HT1080 (cell line): ENCODE measurements at regions not wholly inside any gene's neighbourhood (a gene's known extent, or its start where the extent isn't known, plus 50 kb on each side); places are given as distances from the start of the nearest gene placed in this dataset.
"Not testable (repeated sequence)": the region's sequence is repeated elsewhere in the genome, so short reads cannot be mapped to it uniquely, and the experiment has no call there.

ENCODE experiments used
- DNase-seq: peaks from one replicate; pipeline ENCODE4 v3.0.0-alpha.2; 2015; ENCODE audit warnings: low read depth

DNA sequence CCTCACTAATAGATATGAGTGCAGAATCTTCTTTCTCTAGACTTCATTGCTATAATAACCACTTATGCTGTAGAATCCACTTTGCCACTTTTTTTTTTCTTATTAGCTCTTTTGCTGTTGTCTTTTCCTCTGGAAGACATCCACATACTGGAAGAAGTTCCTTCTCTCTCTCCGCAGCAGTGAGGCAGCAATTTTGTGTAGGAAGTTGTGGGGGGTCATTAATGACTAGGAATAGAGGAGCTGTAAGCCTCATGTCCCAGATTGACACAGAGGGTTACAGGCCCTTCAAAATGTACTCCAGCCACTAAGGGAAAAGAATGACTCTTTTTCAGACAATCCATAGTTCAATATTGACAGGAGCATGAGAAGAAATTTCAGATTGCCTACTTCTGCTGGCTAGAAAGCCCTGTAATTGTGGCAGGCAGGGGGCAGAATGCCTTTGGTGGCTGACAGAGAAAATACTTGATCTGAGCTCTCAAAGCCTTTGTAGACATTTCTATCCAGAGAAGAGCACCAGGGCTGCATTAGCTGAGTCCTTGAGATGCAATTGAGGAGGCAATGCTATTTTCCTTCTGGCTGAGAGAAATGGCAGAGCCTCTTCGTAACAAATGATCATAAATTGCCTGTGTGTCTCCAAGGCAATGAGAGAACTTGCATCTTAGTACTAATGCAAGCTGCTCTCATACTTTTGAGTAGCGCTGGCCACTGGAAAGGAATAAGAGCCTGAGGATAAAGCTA lies 856.2 kb downstream of the STIM2 start:
- DNase-seq: no peak

DNA sequence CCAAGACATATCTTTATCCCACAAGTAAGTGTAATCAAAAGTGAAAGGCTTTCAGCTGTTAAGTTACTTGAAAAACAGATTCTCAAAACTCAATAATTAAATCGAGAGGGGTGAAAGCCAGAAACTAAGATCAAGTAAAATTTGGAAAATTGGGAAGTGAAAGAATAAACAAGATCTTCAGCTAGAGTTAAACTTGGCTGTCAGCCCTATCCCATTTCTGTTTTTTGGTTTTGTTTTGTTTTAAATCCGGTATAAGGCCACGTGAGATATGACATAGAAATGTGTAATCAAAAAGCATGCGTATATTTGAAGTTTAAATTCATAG lies 856.8 kb downstream of the STIM2 start:
- no peak for DNase-seq

DNA sequence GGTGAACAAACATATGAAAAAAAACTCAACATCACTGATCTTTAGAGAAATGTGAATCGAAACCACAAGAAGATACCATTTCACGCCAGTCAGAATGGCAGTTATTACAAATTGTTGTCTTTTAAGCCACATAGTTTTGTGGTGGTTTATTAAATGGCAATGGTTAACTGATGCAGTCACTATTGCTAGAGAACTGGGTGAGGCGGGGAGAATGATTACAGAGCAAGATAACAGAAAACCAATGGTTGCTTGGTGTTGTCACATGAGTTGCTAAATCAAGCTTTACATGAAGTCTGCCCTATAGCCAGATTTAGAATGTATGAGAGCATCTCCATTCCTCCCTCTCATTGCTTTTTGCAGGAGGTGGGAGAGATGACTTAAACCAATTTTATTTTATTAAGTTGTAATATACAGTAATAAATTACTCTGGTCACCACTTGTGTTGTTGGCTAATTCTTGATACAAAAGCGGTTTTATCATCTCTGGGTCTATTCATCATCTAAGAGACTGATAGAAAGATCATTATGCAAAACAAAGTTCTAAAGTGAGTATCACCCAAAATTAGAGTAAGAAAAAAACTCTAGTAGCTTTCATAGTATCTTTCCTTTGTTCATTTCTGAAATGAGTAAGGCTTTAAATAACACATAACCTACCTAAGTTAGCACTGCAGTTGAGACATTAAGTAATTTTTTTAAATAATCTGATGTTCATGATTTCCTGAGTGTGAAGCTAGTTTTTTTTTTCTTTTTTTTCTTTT lies 859.5 kb downstream of the STIM2 start:
- DNase-seq: no peak

DNA sequence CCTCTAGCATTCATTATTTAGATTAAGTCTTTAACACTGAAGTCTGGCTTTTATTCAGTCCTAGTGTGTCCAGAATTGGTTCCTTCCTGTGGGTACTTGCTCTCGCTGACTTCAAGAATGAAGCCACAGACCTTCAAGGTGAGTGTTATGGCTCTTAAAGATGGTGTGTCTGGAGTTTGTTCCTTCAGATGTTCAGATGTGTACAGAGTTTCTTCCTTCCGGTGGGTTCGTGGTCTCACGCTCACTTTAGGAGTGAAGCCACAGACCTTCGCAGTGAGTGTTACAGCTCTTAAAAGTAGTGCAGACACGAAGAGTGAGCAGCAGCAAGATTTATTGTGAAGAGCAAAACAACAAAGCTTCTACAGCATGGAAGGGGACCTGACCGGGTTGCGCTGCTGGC lies 860.6 kb downstream of the STIM2 start:
- no peak for DNase-seq

DNA sequence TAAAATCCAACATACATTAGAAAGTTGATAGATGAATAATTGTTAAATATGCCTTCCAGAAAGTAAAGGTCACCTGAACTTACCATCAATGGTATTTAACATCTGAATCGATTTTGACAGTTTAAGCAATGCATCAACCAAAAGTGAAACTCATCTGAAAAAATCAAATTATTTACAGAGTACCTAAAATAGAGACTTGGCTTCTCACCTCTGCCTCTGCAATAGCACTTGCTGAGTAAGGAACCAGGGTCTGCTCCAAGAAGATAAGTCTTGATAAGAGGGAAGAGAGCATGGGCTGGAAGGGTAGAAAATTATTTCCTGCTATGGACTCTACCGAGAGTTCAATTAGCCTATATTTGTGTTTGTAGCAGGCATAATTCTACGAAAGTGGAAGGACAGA lies 868.3 kb downstream of the STIM2 start:
- DNase-seq: no peak

DNA sequence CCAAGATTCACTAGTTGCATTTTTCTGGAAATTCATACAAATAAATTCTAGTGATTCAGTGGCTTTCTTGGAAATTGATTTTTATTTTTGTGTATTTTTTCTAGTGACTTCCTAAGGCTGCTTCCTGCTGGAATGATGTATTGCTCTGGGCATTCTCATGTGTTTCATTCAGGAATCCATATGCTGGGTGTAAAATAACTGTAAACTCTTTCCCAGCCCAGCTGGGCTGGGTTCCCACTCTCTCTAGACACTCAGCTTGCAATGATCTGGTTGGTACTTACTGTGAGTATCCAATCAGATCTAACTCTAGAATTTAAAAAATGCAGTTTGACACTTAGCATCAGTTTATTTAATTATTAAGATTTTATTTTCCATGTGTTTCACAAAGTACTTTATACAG lies 882.2 kb downstream of the STIM2 start:
- DNase-seq: no peak

DNA sequence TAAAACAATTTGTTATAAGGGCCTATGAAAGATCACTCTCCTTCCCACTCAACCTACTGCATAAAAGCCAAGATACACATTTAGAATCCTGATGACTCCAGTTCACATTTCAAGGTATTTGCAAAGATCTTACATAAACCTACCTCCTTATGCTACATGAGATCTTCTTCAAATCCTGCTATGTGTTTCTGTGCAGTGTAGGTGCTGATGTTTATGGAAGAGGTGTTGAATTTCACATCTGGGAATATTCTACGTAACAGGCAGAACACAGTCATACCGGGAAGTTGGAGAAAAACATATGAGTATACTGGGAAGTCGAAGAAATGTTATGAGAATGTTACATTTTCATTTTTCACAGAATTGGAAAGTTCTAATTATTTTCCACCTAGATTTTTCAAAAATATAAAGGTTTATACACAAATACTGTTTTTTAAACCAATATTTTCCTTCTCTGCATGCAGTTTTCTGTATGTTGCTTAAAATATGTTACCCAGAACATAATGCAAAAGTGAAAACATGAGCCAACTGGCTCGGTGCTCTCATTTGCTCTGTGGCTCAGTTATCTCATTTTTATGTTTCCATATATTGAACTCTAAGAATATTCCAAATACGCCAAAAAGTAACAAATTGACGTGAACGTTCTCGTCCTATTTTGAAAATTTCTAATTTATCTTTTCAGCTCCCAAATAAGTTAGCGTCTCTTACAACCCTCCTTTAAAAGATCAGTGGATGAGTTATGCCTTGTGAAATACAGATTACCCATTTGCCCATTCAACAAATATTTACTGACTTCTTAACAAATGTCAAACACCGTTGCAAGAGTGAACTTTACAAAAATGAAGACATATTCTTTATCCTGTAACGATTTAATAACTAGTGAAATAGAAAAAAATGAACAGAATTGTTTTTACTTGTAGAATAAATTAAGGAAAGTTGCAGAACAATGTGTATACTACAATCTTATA lies 899.3 kb downstream of the STIM2 start:
- no peak for DNase-seq

DNA sequence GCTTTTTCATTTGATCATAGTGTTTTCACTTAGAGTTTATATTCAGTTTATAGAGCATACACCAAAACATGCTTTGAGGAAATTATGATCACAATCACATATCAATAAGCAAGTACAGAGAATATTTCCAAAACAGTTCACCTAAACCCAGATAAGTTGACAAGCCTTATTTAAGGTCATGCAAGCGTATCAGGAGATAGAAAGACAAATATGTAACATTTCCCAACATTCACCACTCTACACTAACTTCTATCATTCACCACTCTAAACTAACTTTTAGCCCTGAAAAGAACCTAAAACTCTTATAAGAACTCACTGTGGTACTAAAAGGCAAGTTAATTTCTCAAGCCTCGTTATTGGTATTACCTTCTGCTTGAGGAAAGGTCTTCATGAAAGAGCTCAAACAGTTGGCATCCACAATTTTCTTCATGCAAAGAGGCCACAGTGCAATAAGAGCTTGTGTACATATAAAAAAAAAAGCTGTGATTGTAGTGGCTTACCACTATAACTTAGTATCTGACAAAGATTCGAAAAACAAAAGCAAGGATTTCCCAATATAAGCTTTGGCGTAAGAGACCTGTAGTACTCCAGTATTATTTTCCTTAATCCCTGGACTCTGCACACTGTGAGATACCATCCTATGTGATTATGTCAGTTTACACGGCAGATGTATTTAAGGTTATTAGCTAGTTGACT lies 903.3 kb downstream of the STIM2 start:
- no peak for DNase-seq

DNA sequence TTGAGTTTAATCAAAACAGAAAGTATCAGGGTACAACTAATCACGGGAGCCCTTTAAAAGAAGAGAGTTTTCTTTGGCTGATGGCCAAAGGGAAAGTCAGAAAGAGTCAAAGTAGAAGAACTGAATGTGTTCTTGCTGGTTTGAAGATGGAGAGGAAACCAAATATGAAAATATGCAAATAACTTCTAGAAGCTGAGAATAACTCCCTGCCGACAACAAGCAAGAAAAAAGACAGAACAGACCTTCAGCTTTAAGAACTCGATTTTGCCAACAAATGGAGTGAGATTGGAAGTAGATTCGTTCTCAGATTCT lies 903.8 kb downstream of the STIM2 start:
- DNase-seq: no peak

DNA sequence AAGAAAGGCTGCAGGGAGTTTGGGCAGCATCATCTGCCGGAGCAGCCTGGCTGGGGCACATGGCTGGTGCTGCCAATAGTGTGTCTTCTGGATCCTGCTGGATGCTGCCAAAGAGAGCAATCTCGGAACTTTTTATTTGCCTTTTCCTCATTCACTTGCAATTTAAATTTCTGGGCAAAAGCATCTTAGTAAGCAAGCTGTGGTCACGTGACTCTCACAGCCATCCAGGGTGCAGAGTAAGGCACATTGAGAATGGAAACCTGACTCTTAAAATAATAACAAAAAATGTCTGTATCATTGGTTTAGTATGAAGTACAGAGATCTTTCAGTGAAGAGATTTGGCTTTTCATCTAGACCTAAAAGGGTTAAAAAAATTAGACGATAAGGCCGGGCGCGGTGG lies 910.3 kb downstream of the STIM2 start:
- no peak for DNase-seq

DNA sequence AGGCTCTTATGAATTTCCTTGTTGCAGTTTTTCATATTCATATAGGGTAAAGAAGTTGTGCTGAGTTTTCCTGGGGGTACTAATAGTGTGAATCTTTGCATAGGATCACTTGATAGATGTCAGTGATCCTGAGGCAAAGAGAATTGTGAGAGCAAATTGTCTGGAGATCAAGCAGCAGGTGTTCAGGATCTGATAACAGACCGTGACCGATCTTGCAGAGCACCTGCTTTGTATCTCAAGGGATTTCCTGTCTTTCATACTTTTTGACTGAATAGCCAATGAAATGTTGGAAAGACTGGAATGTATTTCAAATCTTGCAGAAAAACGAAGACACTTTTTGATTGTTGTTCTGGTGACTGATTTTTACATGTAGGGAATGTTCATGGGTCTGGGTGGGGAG lies 914.5 kb downstream of the STIM2 start:
- DNase-seq: no peak

DNA sequence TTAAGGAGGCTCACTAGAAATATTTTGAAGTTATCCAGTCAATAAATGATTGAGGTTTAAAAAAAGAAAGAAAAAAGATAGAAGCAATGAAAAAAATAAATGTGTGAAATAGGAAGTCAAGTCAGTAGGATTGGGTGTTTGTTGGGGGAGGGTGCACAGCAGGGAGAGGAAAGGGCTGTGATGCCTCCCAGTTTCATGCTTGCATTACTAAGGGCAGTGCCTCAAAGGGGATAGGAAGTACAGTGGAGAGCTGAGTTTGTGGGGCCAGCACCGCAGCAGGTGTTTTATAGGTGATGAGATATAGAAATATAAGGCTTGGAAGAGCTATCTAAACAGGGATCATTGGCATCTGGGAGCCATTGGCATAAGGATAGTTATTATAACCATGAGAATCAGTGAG lies 919.2 kb downstream of the STIM2 start:
- DNase-seq: no peak

DNA sequence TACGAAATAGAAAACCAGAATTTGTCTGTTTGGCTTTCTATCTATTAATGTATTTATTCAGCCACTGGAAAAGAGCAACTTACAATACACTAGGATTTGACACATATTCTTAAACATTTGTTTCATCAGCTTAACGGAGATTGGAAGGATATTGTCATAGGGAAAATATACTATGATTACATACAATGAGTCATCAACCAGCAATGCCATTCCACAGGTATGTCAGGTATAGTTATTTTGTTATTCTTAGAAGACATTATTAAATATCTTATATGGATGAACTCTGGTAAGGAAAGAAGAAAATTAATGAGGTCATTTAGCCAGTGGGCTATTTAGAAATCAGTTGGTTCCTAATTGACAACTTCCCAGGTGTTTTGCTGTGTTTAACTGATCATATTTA lies 926.6 kb downstream of the STIM2 start:
- DNase-seq: no peak

DNA sequence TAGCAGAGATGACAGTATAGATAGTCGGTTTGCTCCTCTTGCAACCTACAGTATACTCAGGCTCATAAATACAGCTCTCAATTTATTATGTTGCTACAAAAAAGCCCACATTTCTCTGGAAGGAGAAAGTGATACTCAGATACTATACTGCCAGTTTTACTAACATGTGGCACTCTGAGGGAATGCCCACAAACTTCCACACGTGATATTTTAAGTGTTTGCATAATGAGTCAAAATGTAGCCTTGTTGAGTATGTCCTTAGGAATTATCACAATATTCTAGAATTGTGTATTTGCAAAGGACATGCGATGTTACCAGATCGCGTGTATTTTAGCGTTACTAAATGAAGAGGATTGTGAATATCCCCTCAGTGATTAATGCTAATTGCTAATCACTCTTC lies 929.1 kb downstream of the STIM2 start:
- peak; percentile 26 for DNase-seq

DNA sequence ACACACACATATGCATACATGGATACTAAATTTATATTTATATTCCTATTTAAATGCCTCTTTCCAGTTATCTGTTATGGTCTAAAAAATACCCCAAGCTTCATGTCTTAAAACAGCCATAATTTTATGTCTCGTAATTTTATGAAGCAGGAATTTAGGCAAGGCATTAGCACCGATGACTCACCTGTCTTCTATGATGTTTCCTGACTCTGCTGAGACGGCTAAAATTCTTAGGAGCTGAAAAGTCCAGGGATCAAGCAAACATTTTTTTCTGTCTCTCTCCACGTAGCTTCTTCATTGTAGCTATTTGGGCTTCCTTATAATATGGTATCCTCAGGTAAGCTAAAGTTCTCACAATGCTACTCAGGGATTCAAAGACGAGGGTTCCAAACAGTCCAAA lies 930.3 kb downstream of the STIM2 start:
- DNase-seq: peak; percentile 42

DNA sequence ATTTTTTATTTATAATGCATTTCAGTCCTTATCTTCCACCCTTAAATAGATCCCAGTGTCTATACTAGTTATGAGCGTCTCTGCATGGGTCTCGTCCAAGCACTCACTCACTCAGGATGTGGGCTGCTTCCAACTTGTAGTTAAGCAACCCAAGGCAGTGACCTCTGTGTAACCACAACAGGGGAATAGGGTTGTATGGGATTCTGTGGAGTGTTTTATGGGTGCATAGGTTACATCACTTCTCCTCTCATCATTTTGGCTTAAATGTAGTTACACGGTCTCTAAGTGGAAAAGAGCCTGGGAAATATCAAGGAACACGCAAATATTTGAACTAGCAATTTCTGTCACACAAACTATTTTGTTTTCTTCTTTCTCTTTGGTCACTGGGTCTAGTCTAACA lies 931.0 kb downstream of the STIM2 start:
- peak; percentile 80 for DNase-seq

DNA sequence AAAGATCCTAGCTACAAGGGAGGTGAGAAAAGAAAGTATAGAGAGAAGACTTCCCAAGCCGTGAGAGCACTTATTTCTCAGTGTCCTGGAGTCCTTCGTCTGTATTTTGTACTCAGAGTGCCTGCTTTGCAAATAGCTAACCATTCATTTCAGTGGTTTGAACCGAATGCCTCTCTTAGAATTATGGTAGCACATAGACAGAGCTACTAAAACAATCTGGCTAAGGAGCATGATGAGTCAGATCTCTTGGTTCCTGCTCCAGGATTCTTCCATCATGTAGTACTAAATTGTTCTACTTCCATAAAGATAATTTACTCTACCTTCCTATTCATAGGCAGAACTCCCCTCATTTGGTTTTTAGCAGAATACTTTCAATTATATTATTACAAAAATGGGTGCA lies 946.6 kb downstream of the STIM2 start:
- peak; percentile 15 for DNase-seq

DNA sequence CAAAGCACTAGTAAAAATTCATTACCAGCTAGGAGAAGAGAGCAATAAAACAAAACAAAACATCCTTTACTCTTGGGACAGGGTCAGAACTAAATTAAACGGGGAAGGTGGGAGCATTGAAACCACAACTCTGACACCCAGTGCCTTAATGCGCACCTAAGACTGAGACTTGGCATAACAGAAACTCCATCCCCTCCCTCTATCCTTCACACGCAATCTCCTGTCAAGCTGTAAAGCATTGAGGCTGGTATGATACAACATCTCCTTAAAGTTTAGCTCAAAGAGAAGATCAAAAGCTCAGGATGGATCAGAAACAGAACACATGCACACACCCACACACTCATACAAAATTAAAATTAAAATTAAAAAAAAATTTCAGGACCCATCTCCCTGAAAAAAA lies 951.3 kb downstream of the STIM2 start:
- DNase-seq: no peak

DNA sequence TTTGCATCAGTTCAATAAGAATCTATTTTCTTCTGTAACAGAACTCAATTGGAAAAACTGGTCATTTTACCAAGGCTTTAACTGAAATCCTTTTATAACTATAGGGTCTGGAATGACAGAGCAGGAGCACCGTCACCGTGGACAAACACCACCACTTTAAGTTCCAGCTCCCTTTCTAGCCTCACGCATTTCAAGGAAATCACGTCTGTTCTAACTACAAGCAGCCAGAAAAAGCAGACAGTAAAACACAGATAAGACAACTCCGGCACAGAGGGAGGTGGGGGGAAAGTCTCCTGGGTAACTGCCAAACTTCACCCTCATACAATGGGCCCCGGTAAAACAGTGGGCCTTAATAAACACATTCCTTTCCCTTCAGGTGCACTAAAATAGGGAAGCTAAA lies 952.6 kb downstream of the STIM2 start:
- not testable (repeated sequence) for DNase-seq

DNA sequence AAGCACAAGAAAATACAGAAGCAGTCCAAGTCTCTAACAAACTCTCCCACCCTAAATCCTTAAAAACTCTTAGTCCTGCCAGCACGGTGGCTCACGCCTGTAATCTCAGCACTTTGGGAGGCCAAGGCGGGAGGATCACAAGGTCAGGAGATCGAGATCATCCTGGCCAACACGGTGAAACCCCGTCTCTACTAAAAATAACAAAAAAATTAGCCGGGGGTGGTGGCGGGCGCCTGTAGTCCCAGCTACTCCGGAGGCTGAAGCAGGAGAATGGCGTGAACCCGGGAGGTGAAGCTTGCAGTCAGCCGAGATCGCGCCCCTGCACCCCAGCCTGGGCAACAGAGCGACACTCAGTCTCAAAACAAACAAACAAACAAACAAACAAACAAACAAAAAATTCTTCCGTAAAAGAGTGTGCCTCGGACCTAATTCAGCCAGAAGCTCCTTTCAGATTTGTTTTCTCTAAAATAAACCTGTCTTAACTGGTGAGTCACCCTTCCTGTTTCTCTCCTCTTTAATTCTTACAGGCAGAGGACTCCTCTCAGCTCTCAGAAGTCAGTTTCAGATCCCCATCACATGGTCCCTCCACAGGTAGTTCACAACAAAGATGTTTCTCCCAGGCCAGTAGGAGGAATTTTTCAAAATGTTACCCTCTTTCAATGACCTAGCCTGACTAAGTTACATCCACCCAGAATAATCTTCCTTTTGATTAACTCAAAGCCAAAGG lies 953.2 kb downstream of the STIM2 start:
- peak; percentile 4 for DNase-seq

DNA sequence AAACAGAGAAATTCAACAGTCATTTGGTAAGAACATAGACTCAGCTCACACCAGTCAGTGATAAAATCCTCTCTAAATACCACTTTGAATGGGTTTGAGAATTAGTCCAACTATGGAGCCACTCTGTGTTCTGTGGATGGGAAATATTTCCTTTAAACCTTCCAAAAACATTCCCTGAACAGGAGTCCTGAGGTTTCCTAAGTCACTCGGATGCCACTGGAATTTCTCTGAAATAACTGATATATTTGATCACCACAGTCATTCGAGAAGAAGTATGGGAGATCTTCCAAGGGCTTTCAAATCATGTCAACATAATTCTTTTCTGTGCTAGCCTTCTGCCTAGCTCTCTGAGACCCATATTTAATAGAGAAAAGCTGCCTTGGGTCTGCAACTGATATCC lies 958.6 kb downstream of the STIM2 start:
- no peak for DNase-seq
